B cell (primary cell): ENCODE measurements at regions not wholly inside any gene's neighbourhood (a gene's known extent, or its start where the extent isn't known, plus 50 kb on each side); places are given as distances from the start of the nearest gene placed in this dataset.

Experiments
- ATAC-seq: fragments of 200-7000 bp; cut with Tn5 transposase; one replicate; pipeline ENCODE4 v1.10.0; 2021; ENCODE audit warnings: low read depth, mild to moderate bottlenecking, moderate number of reproducible peaks, moderate library complexity
- CTCF ChIA-PET: fragments of 350-600 bp; sonication (Branson Sonifier 250); formaldehyde crosslinking; loops from one replicate; lab custom pipeline; 2021; ENCODE audit warnings: antibody characterized with exemption, inconsistent platforms; lab: Charles Lee
- POLR2A ChIA-PET: fragments of 350-600 bp; sonication (Branson Sonifier 250); formaldehyde crosslinking; loops from one replicate; lab custom pipeline; 2021; ENCODE audit warnings: antibody characterized with exemption; lab: Charles Lee
- DNase-seq: peaks from one replicate; pipeline ENCODE4 v3.0.0; 2013
- H2AFZ ChIP-seq: 2 replicates; pipeline ENCODE4 v1.6.1; 2012; ENCODE audit warnings: mild to moderate bottlenecking, low read depth, low read length; ENCODE audit not compliant: insufficient read depth, poor library complexity, severe bottlenecking
- H3K27ac ChIP-seq, 2 donors: 1 replicate in 1 of 2; 2 replicates in 1 of 2; pipeline ENCODE4 v1.5.1; 2012 to 2013; ENCODE audit warnings: low read length in 2 of 2, mild to moderate bottlenecking in 2 of 2, moderate library complexity in 1 of 2
- H3K27me3 ChIP-seq, 4 experiments: fragments of 200-600 bp in 1 of 4; sonication (generic) in 1 of 4; replicated peaks in 1 of 4; 1 replicate in 2 of 4; 2 replicates in 2 of 4; pipeline versions ENCODE4 v1.6.1 to v1.7.0; 2013 to 2016; ENCODE audit warnings: low read length in 3 of 4, mild to moderate bottlenecking in 2 of 4, mixed read lengths in 1 of 4, moderate library complexity in 1 of 4; ENCODE audit not compliant: insufficient read depth in 4 of 4, control insufficient read depth in 3 of 4; ENCODE audit errors: control extremely low read depth in 1 of 4
- H3K36me3 ChIP-seq, 2 experiments: replicated peaks in 1 of 2; 1 replicate in 1 of 2; 2 replicates in 1 of 2; pipeline versions ENCODE4 v1.6.1 to v1.7.1; 2013; ENCODE audit warnings: low read length in 1 of 2; ENCODE audit not compliant: insufficient read depth in 2 of 2, control insufficient read depth in 1 of 2; ENCODE audit errors: control extremely low read depth in 1 of 2, extremely low read depth in 1 of 2
- H3K4me1 ChIP-seq, 2 donors: fragments of 200-600 bp in 1 of 2; sonication (generic) in 1 of 2; 1 replicate in 1 of 2; 2 replicates in 1 of 2; pipeline versions ENCODE4 v1.5.1 to v1.6.1; 2013 to 2017; ENCODE audit warnings: low read length in 2 of 2; ENCODE audit not compliant: control insufficient read depth in 2 of 2, insufficient read depth in 2 of 2
- H3K4me2 ChIP-seq: replicated peaks from 2 replicates; pipeline ENCODE3; 2012; ENCODE audit warnings: mild to moderate bottlenecking, low read depth, low read length; ENCODE audit not compliant: poor library complexity, severe bottlenecking
- H3K4me3 ChIP-seq, 5 experiments: fragments of 200-600 bp in 1 of 5; sonication (generic) in 1 of 5; 1 replicate in 3 of 5; 2 replicates in 2 of 5; pipeline versions ENCODE4 v1.5.1 to v1.7.0; 2011 to 2016; ENCODE audit warnings: low read length in 4 of 5, mild to moderate bottlenecking in 4 of 5, low read depth in 2 of 5, control low read depth in 1 of 5, moderate library complexity in 1 of 5; ENCODE audit not compliant: insufficient read depth in 1 of 5; ENCODE audit errors: control extremely low read depth in 1 of 5, extremely low read depth in 1 of 5
- H3K79me2 ChIP-seq: fragments of 200-600 bp; sonication (generic); one replicate; pipeline ENCODE4 v1.6.0; 2016; ENCODE audit warnings: low read length; ENCODE audit not compliant: control insufficient read depth, insufficient read depth
- H3K9ac ChIP-seq: fragments of 200-600 bp; sonication (generic); 2 replicates; pipeline ENCODE4 v1.6.1; 2017; ENCODE audit warnings: mild to moderate bottlenecking, low read length, moderate library complexity
- H3K9me3 ChIP-seq, 3 donors: one replicate each; pipeline versions ENCODE4 v1.6.1 to v1.7.1; 2013; ENCODE audit warnings: low read length in 2 of 3; ENCODE audit not compliant: control insufficient read depth in 2 of 3, insufficient read depth in 1 of 3; ENCODE audit errors: control extremely low read depth in 1 of 3
- H4K20me1 ChIP-seq: 2 replicates; pipeline ENCODE4 v1.6.0; 2012; ENCODE audit warnings: mild to moderate bottlenecking, low read length; ENCODE audit not compliant: insufficient read depth, control insufficient read depth, poor library complexity, severe bottlenecking
- H3K27ac Mint-ChIP-seq: one replicate; pipeline ENCODE4 v1.8.0; 2021; ENCODE audit warnings: mixed read lengths
- H3K27me3 Mint-ChIP-seq: one replicate; pipeline ENCODE4 v1.8.0; 2021; ENCODE audit warnings: mixed read lengths
- H3K4me1 Mint-ChIP-seq: one replicate; pipeline ENCODE4 v1.8.0; 2021; ENCODE audit warnings: mixed read lengths
- H3K4me3 Mint-ChIP-seq: one replicate; pipeline ENCODE4 v1.8.0; 2021; ENCODE audit warnings: mixed read lengths
- H3K9me3 Mint-ChIP-seq: one replicate; pipeline ENCODE4 v1.8.0; 2022; ENCODE audit warnings: mixed read lengths; ENCODE audit not compliant: insufficient read depth
- EZH2 ChIP-seq: IDR thresholded peaks from 2 replicates; pipeline ENCODE4 v1.6.1; 2012; ENCODE audit warnings: borderline replicate concordance, low read depth, mild to moderate bottlenecking, moderate library complexity, low read length; ENCODE audit not compliant: insufficient read depth, poor library complexity, severe bottlenecking
- WGBS: methylation state at CpG from one replicate; pipeline ENCODE4 v1.1.5; 2013; ENCODE audit warnings: missing lambda C conversion rate; ENCODE audit not compliant: insufficient coverage; 5-methylcytosine and 5-hydroxymethylcytosine counted together
- intact Hi-C: fragments of 100-400 bp; cut with micrococcal nuclease; formaldehyde crosslinking; loops from one replicate; pipeline ENCODE4 v1.10.0; 2022
- TF ChIP-seq, protein P1 (sequence below): fragments of 200-600 bp; IDR thresholded peaks from one replicate; pipeline ENCODE4 v1.8.0; 2022; ENCODE audit warnings: antibody characterized with exemption, mild to moderate bottlenecking

- Histone ChIP-seq H3K9me3 (no peaks in the 10 kb centered on the region), H3K27me3 (no peaks in the 10 kb centered on the region), H3K79me2 (no peaks in the 10 kb centered on the region), H4K20me1 (no peaks in the 10 kb centered on the region), H3K27ac (no peak overlapping the region), H3K4me2 (no peak overlapping the region), H3K4me1 (no peaks in the 10 kb centered on the region), H3K4me3 (no peak overlapping the region), H2AFZ (no peak overlapping the region), H3K9ac (no peak overlapping the region), H3K36me3 (no peaks in the 10 kb centered on the region)
- intact Hi-C loops = no loop called here
- Mint-ChIP-seq H3K27me3 (no peaks in the 10 kb centered on the region), H3K4me1 (no peaks in the 10 kb centered on the region), H3K27ac (no peak overlapping the region), H3K9me3 (no peaks in the 10 kb centered on the region), H3K4me3 (no peak overlapping the region)
- no peak for ATAC-seq
- ChIA-PET POLR2A (no interaction called here), CTCF (no interaction called here)
- 97% methylated on average over 3 of the region's 4 CpGs for WGBS
- no peak for DNase-seq
- TF ChIP-seq EZH2 = no peak
- TF ChIP-seq, protein P1, sequence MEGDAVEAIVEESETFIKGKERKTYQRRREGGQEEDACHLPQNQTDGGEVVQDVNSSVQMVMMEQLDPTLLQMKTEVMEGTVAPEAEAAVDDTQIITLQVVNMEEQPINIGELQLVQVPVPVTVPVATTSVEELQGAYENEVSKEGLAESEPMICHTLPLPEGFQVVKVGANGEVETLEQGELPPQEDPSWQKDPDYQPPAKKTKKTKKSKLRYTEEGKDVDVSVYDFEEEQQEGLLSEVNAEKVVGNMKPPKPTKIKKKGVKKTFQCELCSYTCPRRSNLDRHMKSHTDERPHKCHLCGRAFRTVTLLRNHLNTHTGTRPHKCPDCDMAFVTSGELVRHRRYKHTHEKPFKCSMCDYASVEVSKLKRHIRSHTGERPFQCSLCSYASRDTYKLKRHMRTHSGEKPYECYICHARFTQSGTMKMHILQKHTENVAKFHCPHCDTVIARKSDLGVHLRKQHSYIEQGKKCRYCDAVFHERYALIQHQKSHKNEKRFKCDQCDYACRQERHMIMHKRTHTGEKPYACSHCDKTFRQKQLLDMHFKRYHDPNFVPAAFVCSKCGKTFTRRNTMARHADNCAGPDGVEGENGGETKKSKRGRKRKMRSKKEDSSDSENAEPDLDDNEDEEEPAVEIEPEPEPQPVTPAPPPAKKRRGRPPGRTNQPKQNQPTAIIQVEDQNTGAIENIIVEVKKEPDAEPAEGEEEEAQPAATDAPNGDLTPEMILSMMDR = no peak
Observed at GRCh38 chr21:15401331-15401730, 328.5 kb upstream of the USP25 start.

- Histone ChIP-seq H4K20me1 (no peaks in the 10 kb centered on the region), H3K36me3 (no peaks in the 10 kb centered on the region), H3K27me3 (no peaks in the 10 kb centered on the region), H3K4me1 (no peaks in the 10 kb centered on the region), H3K79me2 (no peaks in the 10 kb centered on the region), H2AFZ (no peak overlapping the region), H3K4me3 (no peak overlapping the region), H3K27ac (no peak overlapping the region), H3K9ac (no peak overlapping the region), H3K9me3 (no peaks in the 10 kb centered on the region), H3K4me2 (no peak overlapping the region)
- Mint-ChIP-seq H3K4me3 (no peak overlapping the region), H3K27ac (no peak overlapping the region), H3K4me1 (no peaks in the 10 kb centered on the region), H3K9me3 (no peaks in the 10 kb centered on the region), H3K27me3 (no peaks in the 10 kb centered on the region)
- intact Hi-C loops = no loop called here
- ATAC-seq = no peak
- ChIA-PET CTCF (no interaction called here), POLR2A (no interaction called here)
- no peak for TF ChIP-seq EZH2
- TF ChIP-seq, protein P1 = no peak
- DNase-seq = no peak
Observed at GRCh38 chr21:15405214-15405613, 324.6 kb upstream of the USP25 start.
